ENCODE measurements at regions not wholly inside any gene's neighbourhood (a gene's known extent, or its start where the extent isn't known, plus 50 kb on each side); places are given as distances from the start of the nearest gene placed in this dataset.

DNA sequence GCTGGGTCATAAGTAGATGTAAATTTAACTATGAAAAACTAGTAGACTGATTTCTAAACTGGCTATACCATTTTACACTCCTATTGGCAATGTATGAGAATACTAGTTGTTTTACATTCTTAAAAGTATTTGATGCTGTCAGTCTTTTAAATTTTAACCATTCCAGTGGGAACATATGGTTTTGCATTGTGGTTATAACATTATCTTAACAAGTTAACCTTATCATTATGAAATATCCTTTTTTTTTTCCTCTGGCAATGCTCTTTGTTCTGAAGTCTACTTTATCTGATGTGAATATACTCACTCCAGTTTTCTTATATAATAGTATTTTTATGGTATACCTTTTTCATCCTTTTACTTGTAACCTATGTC, 548.9 kb upstream of the CLINT1 start:
- H3K4me3 ChIP-seq: no peak overlapping the region
- no peaks in the 10 kb centered on the region for H3K9me3 ChIP-seq
- H3K27ac ChIP-seq: no peak overlapping the region
- DNase-seq (no peak), ATAC-seq (no peak)
- H3K4me1 ChIP-seq: no peaks in the 10 kb centered on the region
- intact Hi-C loops (cut with DNase I): no loop called here
- H3K36me3 ChIP-seq (replicated peaks in 1 of 2; ENCODE audit: insufficient read depth in 1 of 2, low read depth in 2 of 2): no peaks in the 10 kb centered on the region
- no peak for TF ChIP-seq POLR2A (IDR thresholded peaks at IDR 0.05)
- TF ChIP-seq, protein P1, sequence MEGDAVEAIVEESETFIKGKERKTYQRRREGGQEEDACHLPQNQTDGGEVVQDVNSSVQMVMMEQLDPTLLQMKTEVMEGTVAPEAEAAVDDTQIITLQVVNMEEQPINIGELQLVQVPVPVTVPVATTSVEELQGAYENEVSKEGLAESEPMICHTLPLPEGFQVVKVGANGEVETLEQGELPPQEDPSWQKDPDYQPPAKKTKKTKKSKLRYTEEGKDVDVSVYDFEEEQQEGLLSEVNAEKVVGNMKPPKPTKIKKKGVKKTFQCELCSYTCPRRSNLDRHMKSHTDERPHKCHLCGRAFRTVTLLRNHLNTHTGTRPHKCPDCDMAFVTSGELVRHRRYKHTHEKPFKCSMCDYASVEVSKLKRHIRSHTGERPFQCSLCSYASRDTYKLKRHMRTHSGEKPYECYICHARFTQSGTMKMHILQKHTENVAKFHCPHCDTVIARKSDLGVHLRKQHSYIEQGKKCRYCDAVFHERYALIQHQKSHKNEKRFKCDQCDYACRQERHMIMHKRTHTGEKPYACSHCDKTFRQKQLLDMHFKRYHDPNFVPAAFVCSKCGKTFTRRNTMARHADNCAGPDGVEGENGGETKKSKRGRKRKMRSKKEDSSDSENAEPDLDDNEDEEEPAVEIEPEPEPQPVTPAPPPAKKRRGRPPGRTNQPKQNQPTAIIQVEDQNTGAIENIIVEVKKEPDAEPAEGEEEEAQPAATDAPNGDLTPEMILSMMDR (IDR thresholded peaks at IDR 0.05): no peak
- no peaks in the 10 kb centered on the region for H3K27me3 ChIP-seq

DNA sequence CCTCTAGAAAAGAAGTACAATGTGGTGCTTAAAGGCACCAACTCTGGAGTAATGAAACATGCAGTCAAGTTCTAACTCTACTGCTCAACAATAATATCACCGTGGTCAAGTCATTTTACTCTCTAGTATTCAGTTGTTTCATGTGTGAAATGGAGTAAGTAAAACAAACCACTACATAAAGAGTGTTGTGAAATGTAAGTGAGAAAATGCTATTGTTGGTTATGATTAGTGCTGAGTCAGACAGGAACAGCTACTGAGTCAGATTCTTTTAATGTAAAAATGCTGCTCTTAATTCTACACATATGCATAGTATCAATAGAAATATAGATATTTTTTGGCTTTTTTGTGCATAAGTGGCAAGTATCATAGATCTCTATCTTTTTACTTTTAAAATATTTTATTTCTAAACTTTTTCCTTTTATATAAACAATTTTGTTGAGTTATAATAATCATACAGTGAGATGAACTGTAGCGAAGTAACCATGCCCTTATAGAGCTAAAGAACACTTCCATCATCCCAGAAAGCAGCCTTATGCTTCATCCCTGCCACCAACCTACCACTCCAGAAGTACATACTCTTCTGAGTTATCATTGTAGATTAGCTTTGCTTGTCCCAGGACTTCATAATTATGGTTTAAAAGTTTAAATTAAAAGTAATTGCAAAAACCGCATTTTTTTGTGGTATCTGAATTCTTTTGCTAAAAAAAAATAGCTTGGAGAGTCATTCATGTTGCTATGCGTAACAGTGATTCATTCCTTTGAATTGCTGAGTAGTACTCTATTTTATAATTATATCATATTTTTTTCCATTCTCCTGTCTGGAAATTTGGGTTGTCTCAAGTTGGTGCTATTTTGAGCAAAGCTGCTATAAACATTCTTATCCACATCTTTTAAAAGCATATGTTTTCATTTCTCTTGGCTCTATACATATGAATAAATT, 548.2 kb upstream of the CLINT1 start:
- no peaks in the 10 kb centered on the region for H3K36me3 ChIP-seq (replicated peaks in 1 of 2; ENCODE audit: insufficient read depth in 1 of 2, low read depth in 2 of 2)
- H3K9me3 ChIP-seq: no peaks in the 10 kb centered on the region
- H3K4me1 ChIP-seq: no peaks in the 10 kb centered on the region
- no peak for ATAC-seq
- H3K27ac ChIP-seq: no peak overlapping the region
- no peak overlapping the region for H3K4me3 ChIP-seq
- DNase-seq: no peak
- TF ChIP-seq, protein P1 (IDR thresholded peaks at IDR 0.05): no peak
- no peak for TF ChIP-seq POLR2A (IDR thresholded peaks at IDR 0.05)
- intact Hi-C loops (cut with DNase I): no loop called here
- H3K27me3 ChIP-seq: no peaks in the 10 kb centered on the region
- WGBS, 2 donors: 68 to 90% methylated on average over 4 of the region's 4 CpGs

DNA sequence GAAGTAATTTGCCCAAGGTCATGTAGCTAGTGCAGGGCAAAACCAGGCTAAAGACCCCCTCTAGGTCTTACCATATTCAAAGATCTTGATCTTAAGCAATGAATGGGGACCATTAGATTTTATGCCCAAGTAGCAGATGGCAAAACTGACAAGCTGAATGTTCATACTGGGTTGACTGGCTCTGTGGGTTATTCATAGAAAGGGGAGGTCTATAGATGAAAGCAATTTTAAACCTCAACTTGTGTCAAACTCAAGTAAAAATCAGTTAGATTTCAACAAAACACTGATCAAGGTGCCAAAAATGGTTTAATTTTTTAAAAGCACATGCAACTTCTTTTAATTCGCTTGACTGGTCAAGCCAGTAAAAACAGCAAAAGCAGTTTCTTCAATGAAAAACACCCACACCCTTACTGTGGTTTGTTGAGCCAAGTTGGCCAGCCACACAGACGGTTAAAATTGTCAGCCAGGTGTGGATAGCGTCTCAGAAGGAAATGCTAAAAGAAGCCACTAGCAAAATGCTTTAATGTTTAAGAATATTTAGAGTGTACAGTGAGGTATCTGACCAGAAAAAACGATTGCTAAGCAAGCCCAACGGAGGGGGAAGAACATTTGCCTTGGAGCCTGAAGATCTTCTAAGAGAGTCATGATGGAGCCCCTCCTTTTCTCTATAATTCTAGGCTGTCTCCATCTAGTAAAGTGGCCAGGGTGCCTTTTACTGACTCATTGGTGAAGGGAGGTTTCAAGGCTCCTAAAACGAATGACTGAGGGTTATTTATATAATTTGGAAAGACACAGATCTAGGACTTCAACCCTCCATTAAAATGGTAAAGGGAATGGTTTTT, 539.6 kb upstream of the CLINT1 start:
- Histone ChIP-seq H3K36me3 (replicated peaks in 1 of 2; ENCODE audit: insufficient read depth in 1 of 2, low read depth in 2 of 2) (no peaks in the 10 kb centered on the region), H3K27me3 (no peaks in the 10 kb centered on the region), H3K4me1 (peaks cover 2% of the 10 kb centered on the region), H3K4me3 (no peak overlapping the region), H3K27ac (no peak overlapping the region), H3K9me3 (no peaks in the 10 kb centered on the region)
- 74% methylated on average over 6 of the region's 6 CpGs for whole genome bisulfite sequencing, 2 donors
- no peak for ATAC-seq
- TF ChIP-seq, protein P1 (IDR thresholded peaks at IDR 0.05): no peak
- TF ChIP-seq POLR2A (IDR thresholded peaks at IDR 0.05): no peak
- intact Hi-C loops (cut with DNase I): no loop called here
- DNase-seq: no peak

DNA sequence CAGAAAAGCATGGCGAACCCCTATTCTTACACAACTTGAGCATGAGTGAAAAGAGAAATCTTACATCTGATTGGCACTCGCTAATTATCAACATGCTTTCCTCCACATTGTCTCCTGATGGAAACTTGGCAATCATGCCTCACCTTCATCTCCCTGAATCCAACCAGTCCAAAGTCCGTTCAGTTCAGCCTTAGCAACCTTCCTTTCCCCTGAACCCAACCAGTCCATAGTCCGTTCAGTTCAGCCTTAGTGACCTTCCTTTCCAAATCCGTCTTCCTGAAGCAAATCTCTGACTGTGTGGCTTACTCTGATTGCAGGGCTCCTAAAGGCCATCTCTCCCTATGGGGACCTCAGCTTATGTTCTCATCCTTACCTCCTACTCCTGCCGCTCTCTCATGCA, 538.3 kb upstream of the CLINT1 start:
- ATAC-seq (no peak), DNase-seq (no peak)
- 48 to 58% methylated on average over 6 of the region's 6 CpGs for WGBS, 2 donors
- Histone ChIP-seq H3K36me3 (replicated peaks in 1 of 2; ENCODE audit: insufficient read depth in 1 of 2, low read depth in 2 of 2) (no peaks in the 10 kb centered on the region), H3K4me3 (no peak overlapping the region), H3K9me3 (no peaks in the 10 kb centered on the region), H3K27ac (no peak overlapping the region), H3K4me1 (peaks cover 15% of the 10 kb centered on the region), H3K27me3 (no peaks in the 10 kb centered on the region)
- no peak for TF ChIP-seq POLR2A (IDR thresholded peaks at IDR 0.05)
- TF ChIP-seq, protein P1 (IDR thresholded peaks at IDR 0.05): no peak
- intact Hi-C loops (cut with DNase I): no loop called here
